GM21423 (cell line): ENCODE measurements at regions not wholly inside any gene's neighbourhood (a gene's known extent, or its start where the extent isn't known, plus 50 kb on each side); places are given as distances from the start of the nearest gene placed in this dataset.

Source experiments
- ATAC-seq: cut with Tn5 transposase; IDR thresholded peaks from one replicate; pipeline ENCODE4 v1.9.1; 2021; ENCODE audit warnings: mild to moderate bottlenecking, moderate library complexity; ENCODE audit not compliant: unreplicated experiment

DNA sequence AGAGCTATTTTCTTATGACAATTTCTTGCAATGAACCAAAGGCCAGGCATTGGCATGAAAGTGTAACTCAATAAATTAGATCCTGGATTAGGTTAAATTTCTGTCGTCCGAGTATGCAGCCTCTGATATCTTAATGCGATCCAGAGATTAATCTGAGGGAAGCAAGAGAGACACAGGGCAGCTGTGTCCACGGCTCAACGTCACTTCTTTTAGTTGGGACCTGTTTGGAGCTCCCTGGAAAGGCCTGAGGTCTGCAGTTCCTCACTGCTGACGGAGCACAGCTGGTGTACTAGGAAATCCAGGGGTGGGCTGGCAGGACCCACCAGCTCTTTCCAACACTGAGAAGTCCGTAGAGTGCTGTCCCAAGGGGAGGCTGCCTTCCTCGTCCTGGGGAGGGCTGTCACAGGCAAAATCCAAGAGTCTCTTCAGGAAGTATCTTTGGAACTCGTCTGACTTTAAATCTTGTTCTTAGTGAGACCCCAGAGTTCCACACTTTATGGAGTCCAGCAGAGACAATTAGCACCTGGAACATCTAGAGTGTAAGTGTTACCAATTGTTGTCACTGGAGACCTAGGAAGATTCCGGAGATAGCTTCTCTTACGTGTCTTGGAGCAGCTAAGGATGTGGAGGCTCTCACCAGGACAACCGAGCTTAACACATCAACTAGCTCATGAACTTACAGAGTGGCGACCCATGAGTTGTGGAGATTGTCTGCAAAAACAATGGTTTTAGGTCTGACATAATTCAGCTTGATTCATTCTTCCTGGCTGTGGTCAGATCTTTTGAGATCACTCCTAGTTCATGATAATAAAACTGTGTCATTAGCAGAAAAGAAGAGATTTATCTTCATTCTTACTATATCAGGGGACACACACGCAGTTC is 173.7 kb downstream of the ACKR3 start:
- ATAC-seq: no peak

DNA sequence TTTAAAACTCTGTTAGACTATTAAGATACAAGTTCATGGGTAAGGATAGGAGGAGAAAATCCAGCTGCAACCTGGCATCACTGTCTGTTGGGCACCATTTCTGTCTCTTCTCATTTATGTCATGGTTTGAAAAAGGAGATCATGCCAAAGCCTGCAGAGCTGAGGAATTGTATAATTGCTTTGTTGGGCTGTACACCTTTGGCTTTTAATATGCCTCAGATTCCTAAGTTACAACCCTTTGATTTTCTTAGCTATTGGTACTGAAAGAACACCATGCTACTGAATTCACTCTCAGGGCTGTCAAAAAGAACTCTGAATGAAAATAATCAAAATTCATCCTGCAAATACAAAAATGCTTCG is 174.3 kb downstream of the ACKR3 start:
- ATAC-seq: no peak

DNA sequence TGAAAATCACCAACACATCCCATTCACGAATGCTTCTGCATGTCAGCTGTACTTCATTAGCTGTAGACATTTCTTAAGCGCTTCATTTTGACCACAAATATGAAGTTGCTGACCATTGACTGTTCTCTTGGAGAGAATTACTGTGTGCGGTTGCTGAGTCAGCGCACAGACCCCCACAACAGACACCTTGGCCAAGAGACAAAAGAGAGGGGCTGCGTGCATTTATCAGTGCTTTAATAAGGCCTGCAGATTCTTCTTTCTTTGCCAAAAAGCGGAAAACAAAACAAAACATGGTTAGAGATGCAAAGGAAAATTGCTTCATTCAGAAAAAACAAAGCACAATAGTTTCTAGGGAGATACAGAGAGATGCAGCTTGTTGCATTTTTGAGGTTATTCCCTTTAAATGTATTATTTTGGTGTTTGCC is 174.7 kb downstream of the ACKR3 start:
- ATAC-seq: no peak

DNA sequence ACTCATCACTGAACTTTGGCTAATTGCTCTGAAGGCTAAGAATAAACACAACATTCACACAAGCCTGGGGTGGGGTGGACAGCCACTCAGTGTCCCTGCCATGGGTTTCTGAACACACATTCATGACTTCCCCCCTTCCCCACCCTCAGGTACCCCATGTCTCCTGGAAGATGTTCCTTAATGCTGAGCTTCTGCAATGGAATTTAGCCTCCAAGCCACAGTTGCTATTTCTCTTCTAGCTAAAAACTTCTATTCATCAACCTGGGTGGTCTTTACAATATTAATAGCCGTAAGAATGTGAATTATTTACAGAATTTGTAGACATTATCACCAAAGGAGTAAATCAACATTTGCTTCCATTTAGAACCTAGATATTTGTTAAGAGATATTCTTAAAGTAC is 175.1 kb downstream of the ACKR3 start:
- no peak for ATAC-seq

DNA sequence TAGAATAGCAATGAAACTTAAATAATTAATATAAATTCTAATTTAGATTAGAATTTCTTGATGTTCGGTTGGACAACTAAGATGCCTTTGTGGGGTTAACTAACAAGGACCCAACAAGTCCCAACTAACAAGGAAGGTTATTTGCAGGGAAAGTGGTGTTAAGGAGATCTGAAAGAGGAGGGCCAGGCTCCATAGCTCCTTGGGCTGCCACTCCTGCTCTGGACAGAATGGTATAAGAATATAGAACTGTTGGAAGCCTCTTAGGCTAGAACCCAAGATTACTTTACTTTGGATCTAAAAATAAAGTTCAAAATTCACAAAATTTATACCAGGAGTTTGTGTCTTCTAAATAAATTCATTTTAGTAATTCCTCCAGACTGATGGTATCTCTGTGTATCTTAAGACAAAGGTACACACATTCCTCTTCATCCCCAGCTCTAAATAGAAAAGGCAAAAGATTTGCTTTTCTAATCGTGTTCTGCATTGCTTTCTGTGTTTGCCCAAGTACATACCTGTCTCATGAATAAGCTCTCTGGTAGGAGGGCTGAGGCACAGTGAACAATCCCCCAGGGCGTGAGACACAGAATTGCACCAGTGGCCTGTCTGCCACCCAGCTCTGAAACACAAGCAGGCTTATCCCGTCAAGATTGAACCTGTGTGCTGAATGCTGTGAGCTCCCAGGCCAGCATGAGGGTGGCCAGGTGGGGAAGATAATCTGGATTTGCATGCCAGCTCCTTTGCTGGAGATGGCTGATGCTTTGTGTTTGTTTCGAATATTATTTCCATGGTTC is 176.0 kb downstream of the ACKR3 start:
- ATAC-seq: no peak

DNA sequence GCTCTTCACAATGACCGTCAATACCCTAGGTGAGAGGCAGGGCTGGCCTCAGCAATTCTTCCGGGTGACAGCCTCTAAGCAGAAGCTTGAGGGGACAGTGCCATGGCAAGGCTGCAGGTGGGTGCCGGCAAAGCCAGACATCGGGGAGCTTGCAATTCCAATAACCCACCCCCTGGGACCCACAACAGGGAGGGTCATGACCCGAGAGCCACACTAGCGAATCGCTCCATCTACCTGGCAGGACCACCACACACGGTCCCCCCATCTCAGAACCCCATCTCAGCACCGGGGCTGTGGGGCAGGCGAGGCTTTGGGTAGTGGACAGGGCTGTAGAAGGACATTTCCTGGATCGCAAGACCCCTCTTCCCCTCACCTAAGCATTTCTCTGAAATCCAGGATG is 177.2 kb downstream of the ACKR3 start:
- no peak for ATAC-seq

DNA sequence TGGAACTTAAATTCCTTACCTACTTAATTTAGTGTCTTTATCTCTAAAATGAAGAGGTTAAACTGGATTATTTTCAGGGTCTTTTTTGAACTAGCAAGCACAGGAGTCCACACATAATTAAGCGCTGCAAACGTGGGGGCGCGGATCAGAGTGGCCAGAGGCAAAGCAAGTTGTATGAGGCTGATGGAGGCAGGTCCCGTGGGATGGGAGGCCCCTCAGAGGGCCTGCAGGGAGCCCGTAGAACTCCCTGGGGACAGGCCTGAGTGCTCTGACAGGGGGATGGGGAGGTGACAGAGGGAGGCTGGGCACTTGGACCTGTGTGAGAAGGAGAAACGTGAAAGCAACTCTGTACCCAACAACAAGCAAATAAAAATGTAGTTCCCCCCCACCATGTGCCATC is 177.8 kb downstream of the ACKR3 start:
- no peak for ATAC-seq

DNA sequence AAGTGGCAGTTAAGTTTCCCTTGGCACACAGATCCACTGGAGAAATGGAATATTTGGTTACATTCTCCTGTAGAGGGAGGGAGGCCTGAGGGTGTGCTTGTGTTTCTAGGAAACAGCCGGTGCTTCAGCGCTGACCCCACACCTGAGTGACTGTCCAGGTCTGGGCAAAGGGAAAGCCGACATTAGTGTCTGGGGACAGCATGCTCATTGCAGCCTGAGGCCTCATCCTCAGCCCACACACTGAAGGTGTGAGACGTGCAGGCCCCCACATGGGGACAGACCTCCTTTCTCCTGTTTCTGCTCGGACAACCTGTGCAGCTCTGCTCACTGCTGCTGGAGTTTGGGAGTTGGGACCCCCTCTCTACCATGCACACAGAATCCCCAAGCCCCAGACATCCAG is 178.3 kb downstream of the ACKR3 start:
- ATAC-seq: no peak

DNA sequence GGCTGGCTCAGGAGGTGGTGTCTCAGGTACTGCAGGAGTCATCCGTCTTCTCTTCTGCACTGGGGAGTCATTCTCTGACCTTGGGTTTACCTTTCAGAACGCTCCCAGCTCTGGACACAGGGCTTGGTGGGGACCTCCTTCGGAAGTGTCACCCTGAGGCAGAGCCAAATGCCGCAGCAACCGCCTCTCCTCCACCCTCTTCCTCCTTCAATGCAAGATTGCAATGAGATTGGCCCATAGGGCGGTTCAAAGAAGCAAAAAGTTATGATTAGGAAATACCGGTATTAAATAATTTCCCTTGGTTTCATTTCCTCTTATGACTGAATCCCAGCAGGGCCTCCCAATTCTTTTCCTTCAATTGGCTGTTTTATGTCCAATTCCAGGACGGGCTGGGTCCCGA is 178.8 kb downstream of the ACKR3 start:
- ATAC-seq: no peak

DNA sequence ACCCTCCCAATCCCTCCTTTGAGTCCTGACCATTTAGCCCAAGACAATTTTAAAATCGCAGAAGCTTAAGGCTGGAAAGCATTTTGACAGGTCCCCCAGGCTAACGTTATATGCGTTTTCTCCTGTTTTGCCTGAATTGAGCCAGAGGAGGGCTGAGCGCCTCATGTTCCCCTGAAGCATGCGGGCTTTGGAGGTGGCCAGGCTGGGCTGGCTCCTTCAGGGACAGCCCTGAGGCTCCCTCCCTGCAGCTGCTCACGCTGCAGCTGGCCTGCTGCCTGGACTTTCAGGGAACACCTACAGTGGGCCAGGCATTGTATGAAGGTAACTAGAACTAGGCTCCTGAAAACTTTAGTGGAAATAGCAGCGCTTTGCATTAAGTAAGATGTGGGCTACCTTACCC is 179.2 kb downstream of the ACKR3 start:
- ATAC-seq: no peak

DNA sequence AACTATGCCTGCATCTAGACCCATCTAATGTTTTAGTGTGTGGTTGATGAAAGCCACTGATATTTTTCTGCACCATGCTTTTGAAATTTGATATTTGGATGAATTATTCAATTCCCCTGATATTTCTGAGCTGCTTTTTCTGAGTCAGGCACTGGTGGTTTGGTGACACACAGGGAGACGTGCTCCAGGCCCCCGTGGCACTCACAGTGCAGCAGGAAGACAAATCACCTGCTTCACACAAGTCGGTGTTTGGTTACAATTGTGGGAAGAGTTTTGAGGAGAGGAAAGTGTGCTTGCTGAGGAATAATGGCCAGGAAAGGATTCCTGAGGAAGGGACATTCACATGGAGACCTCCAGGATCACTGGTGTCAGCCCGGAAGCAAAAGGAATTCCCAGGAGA is 179.7 kb downstream of the ACKR3 start:
- no peak for ATAC-seq

DNA sequence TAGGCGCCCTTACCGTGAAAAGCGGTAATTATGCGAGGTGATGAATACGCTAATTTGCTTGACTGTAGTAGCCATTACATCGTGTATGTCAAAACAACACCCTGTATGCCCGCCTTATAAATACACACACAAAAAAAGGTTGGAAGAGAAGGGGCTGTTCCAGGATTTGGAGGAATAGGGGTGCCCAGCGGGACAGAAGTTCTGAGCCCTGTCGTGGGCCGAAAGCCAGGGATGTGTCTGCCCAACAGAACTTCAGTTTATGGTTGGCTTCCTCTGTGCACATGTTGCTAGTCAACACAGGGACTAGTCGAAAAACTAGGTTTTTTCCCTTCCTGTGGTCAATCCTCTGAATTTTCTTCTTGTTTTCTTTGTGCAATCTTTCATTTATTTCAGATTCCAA is 182.5 kb downstream of the ACKR3 start:
- ATAC-seq: no peak

DNA sequence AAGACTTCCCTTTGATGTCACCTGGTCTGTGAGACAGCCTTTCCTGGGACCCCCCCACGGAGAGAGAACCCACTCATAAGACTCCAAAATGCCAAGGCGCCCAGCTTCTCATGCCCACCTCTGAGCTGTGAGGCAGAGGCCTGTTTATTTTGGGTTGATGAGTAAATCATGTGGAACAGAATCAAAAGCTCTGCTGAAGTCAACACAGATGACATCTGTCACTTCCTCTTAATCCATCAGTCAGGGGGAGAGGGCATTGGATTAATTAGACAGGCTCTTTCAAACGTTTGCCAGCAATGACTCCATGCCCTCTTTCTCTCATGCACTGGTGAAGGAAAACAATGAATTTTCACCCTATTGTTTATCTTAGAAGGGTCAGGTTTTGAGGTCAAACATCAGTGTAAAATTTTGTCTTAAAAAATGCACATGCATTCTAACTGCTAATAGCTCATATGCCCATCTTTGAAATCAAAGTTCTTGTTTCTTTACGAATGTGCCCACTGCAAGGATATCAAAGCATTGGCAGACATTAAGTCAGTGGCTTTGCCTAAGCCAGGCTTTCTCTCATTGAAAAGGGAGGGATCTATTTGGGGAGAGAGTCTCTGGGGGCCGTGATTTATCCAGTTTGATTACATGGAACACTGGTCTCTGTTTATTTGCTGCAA is 184.1 kb downstream of the ACKR3 start:
- ATAC-seq: no peak

DNA sequence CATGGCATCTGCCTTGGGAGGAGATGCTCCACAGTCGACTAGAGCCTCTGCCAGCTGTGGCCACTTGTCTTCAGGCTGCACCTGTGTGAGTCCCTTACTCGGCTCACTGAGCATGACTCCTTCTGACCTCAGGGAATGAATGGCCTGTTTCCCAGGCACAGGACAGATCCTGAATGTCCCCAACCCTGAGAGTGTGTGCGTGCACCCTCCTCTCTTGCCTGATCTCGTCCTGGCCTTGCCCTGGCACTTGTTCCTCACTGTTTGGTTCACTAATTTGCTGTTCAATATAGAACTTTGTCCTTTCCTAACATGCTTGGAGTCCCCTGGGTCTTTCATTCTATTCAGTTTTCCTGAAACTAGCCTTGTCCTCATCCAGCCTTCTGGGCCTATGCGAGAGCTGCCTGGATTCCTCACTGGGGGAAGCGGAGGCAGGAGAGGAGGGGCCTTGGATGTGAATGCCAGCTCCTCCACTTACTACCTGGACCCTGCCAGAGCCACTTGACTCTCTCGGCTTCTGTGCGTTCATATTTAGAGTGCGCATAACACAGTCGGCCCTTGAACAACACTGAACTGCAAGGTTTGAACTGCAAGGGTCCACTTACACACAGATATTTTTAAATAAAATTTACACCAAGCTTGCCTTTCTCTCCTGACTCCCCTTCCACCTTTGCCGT is 184.8 kb downstream of the ACKR3 start:
- no peak for ATAC-seq

DNA sequence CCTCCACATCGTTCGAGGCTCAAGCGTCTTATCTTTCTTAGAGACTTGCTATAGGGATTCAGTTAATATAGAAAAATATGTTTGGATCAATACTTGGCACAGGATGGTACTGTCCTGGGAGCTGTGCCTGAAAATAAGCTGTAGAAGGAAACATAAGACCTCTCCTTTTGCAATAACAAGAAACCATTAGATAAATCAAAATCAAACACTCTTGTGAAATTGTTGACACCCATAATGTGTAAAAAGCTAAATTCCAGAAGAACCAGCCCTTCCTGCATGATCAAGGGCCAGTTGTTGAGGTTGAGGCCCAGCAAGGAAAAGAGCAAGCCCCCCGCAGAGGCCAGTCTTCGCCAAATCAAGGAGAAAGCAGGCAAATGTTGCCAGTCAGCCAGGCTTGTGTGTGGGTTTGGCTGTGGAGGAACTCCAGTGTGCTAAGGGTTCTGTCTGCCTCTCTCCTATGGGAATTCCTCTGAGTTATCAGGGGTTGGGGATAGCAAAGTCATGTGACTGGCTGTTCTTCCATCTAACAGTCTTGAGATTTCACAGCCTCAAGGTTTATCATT is 185.7 kb downstream of the ACKR3 start:
- no peak for ATAC-seq

DNA sequence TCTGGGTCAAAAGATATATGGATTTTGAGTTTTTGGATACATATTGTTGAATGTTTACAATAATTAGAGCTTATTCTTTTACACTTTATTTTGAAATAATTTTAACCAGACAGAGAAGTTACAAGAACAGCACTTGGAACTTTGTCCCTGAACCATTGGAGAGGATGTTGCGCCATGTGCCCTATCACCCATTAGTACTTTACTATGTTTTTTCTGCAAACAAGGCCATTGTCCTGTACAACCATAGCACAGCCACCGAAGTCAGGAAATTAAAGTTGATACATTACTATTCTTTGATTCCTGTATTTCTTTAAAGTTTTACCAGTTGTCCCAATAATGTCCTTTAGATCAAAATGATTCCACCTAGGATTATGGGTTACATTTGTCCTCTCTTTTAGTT is 188.8 kb downstream of the ACKR3 start:
- ATAC-seq: no peak

DNA sequence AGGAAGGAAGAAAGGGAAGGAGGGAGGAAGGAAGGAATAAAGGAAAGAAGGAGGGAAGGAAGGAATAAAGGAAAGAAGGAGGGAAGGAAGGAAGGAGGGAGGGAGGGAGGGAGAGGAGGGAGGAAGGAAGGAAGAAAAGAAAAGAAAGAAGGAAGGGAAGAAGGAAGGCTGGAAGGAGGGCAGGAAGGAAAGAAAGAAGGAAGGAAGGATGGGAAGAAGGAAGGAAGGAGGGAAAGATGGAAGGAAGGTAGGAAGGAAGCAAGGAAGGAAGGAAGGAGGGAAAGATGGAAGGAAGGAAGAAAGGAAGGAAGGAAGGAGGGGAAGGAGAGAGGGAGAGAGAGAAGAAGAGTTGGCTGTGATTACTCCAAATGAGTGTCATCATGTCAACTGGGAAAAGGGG is 190.6 kb downstream of the ACKR3 start:
- ATAC-seq: no peak

DNA sequence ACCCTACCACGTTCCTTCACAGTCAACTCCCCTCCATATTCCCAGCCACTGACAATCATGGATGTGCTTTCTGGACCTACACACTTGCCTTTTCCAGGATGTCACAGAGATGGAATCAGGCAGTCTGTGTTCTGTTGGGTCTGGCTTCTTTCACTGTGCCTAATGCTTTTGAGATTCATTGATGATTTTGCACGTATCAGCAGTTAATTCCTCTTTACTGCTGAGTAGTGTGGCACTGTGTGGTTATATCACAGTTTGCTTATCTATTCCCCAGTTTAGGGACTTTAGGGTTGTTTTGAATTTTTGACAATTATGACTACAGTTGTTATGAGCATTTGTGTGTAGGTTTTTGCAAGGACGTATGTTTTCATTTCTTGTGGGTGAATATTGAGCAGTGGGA is 191.7 kb downstream of the ACKR3 start:
- no peak for ATAC-seq

DNA sequence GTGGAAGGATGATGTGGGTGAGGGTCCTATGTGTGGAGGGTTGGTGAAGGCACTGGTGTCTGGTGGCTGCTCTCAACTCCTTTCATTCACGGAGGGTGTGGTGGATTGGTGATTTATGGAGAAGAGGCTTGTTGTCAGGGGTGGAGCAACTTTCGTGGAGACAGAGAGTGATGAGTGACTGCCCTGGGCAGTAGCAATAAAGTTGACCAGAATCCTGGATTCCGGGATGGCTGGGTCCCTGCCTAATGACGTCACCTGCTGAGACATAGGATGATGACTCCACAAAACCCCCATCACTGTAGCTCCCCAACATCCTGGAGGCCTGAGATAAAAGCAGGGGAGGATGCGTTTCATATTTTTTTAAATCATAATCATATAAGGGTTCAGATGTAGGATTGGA is 193.0 kb downstream of the ACKR3 start:
- no peak for ATAC-seq

DNA sequence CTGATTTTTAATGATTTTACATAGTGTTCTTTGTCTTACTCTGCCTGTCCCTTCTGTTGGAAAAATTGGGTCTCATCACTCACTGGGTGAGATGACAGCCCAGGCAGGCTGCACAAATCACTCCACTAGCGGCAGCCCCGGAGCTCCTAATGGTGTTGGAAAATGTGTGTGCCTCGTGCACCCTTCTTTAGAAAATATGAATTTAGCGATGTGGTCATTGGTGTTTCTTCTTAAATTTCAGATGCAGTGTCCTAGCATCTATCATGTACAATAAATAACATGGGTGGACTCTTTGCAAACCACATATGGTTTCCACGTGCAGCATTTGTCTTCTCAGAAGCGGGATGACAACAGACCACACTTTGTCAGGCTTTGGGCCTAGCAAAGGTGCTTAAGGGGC is 194.2 kb downstream of the ACKR3 start:
- ATAC-seq: no peak

DNA sequence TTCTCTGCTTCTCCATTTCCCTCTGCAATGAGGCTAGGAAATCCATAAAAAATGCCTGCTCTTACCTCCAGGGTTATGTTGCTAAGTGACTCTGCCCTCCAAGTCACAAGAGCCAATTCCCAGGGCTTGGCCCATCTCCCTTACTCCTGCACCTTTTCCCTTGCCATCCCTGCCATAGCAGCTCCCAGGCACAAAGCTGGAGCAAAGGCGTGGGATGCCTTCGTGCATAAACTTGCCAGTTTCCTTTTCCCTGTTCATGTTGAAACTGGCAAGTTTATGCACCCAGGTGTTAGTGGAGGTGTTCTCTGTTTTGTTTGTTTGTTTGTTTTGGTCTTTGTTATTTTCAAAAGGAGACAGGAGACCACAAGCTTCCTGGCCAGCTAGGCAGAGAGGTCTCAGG is 195.1 kb downstream of the ACKR3 start:
- ATAC-seq: no peak
